ENCODE measurements at regions not wholly inside any gene's neighbourhood (a gene's known extent, or its start where the extent isn't known, plus 50 kb on each side); places are given as distances from the start of the nearest gene placed in this dataset.

DNA sequence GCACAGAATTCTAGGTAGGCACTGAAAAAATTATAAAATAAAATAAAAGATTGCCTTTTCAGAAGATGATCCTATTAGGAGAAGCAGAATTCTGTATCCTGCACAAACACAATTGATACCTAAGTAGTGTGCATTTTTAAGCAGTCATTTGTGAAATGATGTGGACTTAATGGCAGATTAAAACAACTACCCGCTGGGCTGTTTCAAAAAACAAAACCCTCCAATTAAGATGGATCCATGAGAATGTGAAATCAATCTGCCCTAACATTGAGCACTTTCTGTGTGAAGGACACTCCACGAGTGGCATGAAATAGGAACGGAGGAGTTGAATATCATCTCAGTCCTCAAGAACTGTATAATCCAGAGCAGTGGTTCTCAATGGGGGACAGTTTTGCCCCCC is 1012.8 kb upstream of the EEF2KMT start:
- no peaks in the 10 kb centered on the region for H3K4me1 ChIP-seq
- no peak overlapping the region for H3K27ac ChIP-seq
- DNase-seq (ENCODE audit: extremely low spot score in 2 of 2): no peak
- intact Hi-C loops (cut with DNase I): no loop called here
- TF ChIP-seq POLR2A (IDR thresholded peaks at IDR 0.05) (no peak), POLR2AphosphoS5 (IDR thresholded peaks at IDR 0.05; ENCODE audit: insufficient read depth in 1 of 2, low read depth in 1 of 2) (no peak)
- TF ChIP-seq, protein P1, sequence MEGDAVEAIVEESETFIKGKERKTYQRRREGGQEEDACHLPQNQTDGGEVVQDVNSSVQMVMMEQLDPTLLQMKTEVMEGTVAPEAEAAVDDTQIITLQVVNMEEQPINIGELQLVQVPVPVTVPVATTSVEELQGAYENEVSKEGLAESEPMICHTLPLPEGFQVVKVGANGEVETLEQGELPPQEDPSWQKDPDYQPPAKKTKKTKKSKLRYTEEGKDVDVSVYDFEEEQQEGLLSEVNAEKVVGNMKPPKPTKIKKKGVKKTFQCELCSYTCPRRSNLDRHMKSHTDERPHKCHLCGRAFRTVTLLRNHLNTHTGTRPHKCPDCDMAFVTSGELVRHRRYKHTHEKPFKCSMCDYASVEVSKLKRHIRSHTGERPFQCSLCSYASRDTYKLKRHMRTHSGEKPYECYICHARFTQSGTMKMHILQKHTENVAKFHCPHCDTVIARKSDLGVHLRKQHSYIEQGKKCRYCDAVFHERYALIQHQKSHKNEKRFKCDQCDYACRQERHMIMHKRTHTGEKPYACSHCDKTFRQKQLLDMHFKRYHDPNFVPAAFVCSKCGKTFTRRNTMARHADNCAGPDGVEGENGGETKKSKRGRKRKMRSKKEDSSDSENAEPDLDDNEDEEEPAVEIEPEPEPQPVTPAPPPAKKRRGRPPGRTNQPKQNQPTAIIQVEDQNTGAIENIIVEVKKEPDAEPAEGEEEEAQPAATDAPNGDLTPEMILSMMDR (IDR thresholded peaks at IDR 0.05): no peak
- H3K36me3 ChIP-seq: no peaks in the 10 kb centered on the region
- H3K4me3 ChIP-seq: no peak overlapping the region
- H3K27me3 ChIP-seq: no peaks in the 10 kb centered on the region
- H3K9me3 ChIP-seq: no peaks in the 10 kb centered on the region

DNA sequence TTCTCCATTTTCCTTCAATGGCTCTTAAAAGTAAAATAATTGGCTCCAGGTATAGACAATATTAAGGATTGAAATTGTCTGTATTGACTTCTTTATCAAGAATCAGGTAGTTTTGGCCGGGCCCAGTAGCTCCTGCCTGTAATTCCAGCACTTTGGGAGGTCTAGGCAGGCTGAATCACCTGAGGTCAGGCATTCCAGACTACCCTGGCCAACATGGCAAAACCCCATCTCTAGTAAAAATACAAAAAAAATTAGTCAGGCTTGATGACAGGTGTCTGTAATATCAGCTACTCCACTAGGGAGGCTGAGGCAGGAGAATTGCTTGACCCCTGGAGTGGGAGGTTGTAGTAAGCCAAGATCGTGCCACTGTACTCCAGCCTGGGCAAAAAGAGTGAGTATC is 1008.5 kb upstream of the EEF2KMT start:
- H3K27me3 ChIP-seq: no peaks in the 10 kb centered on the region
- intact Hi-C loops (cut with DNase I): no loop called here
- no peaks in the 10 kb centered on the region for H3K9me3 ChIP-seq

DNA sequence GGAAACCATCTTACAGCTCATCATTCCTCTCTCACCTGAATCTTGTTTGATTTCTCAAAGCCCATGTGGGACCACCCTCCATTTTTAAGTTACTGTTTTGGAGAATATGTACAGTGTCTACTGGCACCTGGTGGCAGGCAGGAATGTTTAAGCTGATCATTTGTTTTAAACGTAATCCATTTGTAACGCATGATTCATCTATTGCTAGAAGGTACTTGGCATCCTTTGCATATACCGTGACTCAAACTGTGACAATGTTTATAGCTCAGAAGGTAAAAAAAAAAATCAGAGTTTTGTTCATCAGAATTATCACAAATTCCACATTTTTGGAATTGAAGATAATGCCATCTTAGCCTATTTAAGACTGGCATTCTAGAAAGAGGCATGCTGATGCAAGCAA is 1007.5 kb upstream of the EEF2KMT start:
- no peaks in the 10 kb centered on the region for H3K9me3 ChIP-seq
- H3K4me1 ChIP-seq: no peaks in the 10 kb centered on the region
- no peaks in the 10 kb centered on the region for H3K27me3 ChIP-seq
- TF ChIP-seq POLR2A (IDR thresholded peaks at IDR 0.05) (no peak), POLR2AphosphoS5 (IDR thresholded peaks at IDR 0.05; ENCODE audit: insufficient read depth in 1 of 2, low read depth in 1 of 2) (no peak)
- TF ChIP-seq, protein P1 (IDR thresholded peaks at IDR 0.05): no peak
- H3K36me3 ChIP-seq: no peaks in the 10 kb centered on the region
- intact Hi-C loops (cut with DNase I): no loop called here
- H3K27ac ChIP-seq: no peak overlapping the region
- no peak overlapping the region for H3K4me3 ChIP-seq
- DNase-seq (ENCODE audit: extremely low spot score in 2 of 2): no peak

More for the DNA sequence above, 1008.5 kb upstream of the EEF2KMT start:
- TF ChIP-seq POLR2AphosphoS5 (IDR thresholded peaks at IDR 0.05; ENCODE audit: insufficient read depth in 1 of 2, low read depth in 1 of 2) (no peak), POLR2A (IDR thresholded peaks at IDR 0.05) (no peak)
- TF ChIP-seq, protein P1 (IDR thresholded peaks at IDR 0.05): no peak
- Histone ChIP-seq H3K4me1 (no peaks in the 10 kb centered on the region), H3K27ac (no peak overlapping the region), H3K36me3 (no peaks in the 10 kb centered on the region), H3K4me3 (no peak overlapping the region)
- DNase-seq (ENCODE audit: extremely low spot score in 2 of 2): no peak

DNA sequence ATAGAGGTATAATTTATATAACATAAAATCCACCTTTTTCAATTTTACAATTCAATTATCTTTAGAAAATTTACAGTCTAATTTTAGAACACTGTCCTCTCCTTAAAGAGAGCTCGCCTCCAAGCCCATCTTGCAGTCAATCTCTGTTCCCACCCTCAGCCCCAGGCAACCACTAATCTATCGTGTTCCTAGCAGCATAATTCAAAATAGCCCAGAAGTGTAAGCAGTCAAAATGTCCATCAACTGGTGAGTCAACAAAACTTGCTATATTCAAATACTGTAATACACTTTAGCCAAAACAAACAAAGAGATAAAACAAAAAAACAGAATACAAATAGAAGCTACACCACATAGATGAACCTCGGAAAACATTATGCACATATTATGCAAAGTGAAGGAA is 1006.8 kb upstream of the EEF2KMT start:
- TF ChIP-seq, protein P1 (IDR thresholded peaks at IDR 0.05): no peak
- TF ChIP-seq POLR2AphosphoS5 (IDR thresholded peaks at IDR 0.05; ENCODE audit: insufficient read depth in 1 of 2, low read depth in 1 of 2) (no peak), POLR2A (IDR thresholded peaks at IDR 0.05) (no peak)
- Histone ChIP-seq H3K36me3 (no peaks in the 10 kb centered on the region), H3K4me3 (no peak overlapping the region)

DNA sequence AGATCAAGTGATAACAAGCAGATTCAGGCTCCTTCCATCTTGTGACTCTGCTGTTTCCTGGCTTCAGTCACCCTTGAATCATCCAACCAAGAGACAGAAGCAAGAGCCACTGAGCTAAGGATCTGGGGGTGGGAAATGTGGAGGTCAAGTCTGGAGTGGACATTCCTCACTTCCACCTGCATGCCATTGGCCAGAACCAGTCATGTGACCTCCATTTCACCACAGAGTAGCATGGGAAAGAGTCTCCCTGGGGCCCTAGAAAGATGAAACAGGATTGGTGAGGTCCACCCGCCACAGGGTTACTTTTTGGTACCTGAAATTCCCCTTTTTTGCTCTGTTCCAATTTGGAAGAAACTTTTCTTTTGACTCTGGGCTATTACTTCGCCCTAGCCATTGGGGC is 1006.0 kb upstream of the EEF2KMT start:
- Histone ChIP-seq H3K4me3 (no peak overlapping the region), H3K36me3 (no peaks in the 10 kb centered on the region), H3K4me1 (no peaks in the 10 kb centered on the region), H3K27ac (no peak overlapping the region), H3K9me3 (no peaks in the 10 kb centered on the region), H3K27me3 (no peaks in the 10 kb centered on the region)
- intact Hi-C loops (cut with DNase I): no loop called here
- TF ChIP-seq POLR2A (IDR thresholded peaks at IDR 0.05) (no peak), POLR2AphosphoS5 (IDR thresholded peaks at IDR 0.05; ENCODE audit: insufficient read depth in 1 of 2, low read depth in 1 of 2) (no peak)
- TF ChIP-seq, protein P1 (IDR thresholded peaks at IDR 0.05): no peak
- no peak for DNase-seq (ENCODE audit: extremely low spot score in 2 of 2)

More for the DNA sequence above, 1006.8 kb upstream of the EEF2KMT start:
- intact Hi-C loops (cut with DNase I): no loop called here
- no peak for DNase-seq (ENCODE audit: extremely low spot score in 2 of 2)
- Histone ChIP-seq H3K27ac (no peak overlapping the region), H3K27me3 (no peaks in the 10 kb centered on the region), H3K4me1 (no peaks in the 10 kb centered on the region), H3K9me3 (no peaks in the 10 kb centered on the region)

Measured in vagina (tissue), 2 donors.